ENCODE measurements at regions not wholly inside any gene's neighbourhood (a gene's known extent, or its start where the extent isn't known, plus 50 kb on each side); places are given as distances from the start of the nearest gene placed in this dataset.

- H3K27me3 Mint-ChIP-seq (ENCODE audit: low read depth) = no peaks in the 10 kb centered on the region
- H3K4me1 Mint-ChIP-seq = no peaks in the 10 kb centered on the region
- H3K27ac Mint-ChIP-seq = no peak overlapping the region
- no peaks in the 10 kb centered on the region for H3K9me3 Mint-ChIP-seq
- no peak for TF ChIP-seq CTCF (IDR thresholded peaks at IDR 0.05; ENCODE audit: unreplicated experiment)
- DNase-seq (ENCODE audit: low spot score in 2 of 2, unreplicated experiment in 2 of 2) = no peak
- no peaks in the 10 kb centered on the region for H3K36me3 Mint-ChIP-seq
- no peak overlapping the region for H3K4me3 Mint-ChIP-seq
Measured at GRCh38 chr18:52200921-52201663, 138.9 kb upstream of the DCC start.

DNA sequence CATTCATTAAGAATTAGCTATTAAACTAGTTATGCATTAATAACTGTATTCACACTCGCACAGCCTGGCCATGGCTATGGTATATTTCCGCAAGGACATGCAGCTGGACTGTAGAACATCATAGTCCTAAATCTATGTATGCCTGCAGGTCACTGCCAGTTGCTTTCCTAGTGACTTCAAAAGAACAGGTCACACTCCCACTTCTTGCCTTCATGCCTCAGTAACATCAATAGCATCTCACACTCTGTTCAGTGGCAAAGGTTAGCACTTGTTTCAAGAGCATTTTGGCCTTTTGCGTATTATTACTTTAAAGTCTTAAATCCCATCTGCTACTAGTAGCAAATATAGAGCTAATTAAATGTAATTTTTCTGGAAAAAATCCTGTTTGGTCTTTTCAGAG is 131.4 kb upstream of the DCC start:
- H3K27ac Mint-ChIP-seq = no peak overlapping the region
- peaks cover 2% of the 10 kb centered on the region for H3K4me1 Mint-ChIP-seq
- no peaks in the 10 kb centered on the region for H3K9me3 Mint-ChIP-seq
- no peak overlapping the region for H3K4me3 Mint-ChIP-seq
- DNase-seq (ENCODE audit: low spot score in 2 of 2, unreplicated experiment in 2 of 2) = no peak
- no peak for TF ChIP-seq CTCF (IDR thresholded peaks at IDR 0.05; ENCODE audit: unreplicated experiment)
- H3K36me3 Mint-ChIP-seq = no peaks in the 10 kb centered on the region
- H3K27me3 Mint-ChIP-seq (ENCODE audit: low read depth) = peaks cover 10% of the 10 kb centered on the region

GRCh38 chr18:52216109-52216508 is 123.9 kb upstream of the DCC start:
- H3K4me1 Mint-ChIP-seq = no peaks in the 10 kb centered on the region
- no peak for TF ChIP-seq CTCF (IDR thresholded peaks at IDR 0.05; ENCODE audit: unreplicated experiment)
- no peaks in the 10 kb centered on the region for H3K9me3 Mint-ChIP-seq
- no peak overlapping the region for H3K4me3 Mint-ChIP-seq
- H3K27me3 Mint-ChIP-seq (ENCODE audit: low read depth) = peaks cover 9% of the 10 kb centered on the region
- no peaks in the 10 kb centered on the region for H3K36me3 Mint-ChIP-seq
- no peak overlapping the region for H3K27ac Mint-ChIP-seq
- no peak for DNase-seq (ENCODE audit: low spot score in 2 of 2, unreplicated experiment in 2 of 2)

GRCh38 chr18:52216666-52217065 is 123.3 kb upstream of the DCC start:
- H3K36me3 Mint-ChIP-seq = no peaks in the 10 kb centered on the region
- no peaks in the 10 kb centered on the region for H3K9me3 Mint-ChIP-seq
- no peak for DNase-seq (ENCODE audit: low spot score in 2 of 2, unreplicated experiment in 2 of 2)
- H3K4me3 Mint-ChIP-seq = no peak overlapping the region
- peaks cover 6% of the 10 kb centered on the region for H3K27me3 Mint-ChIP-seq (ENCODE audit: low read depth)
- no peaks in the 10 kb centered on the region for H3K4me1 Mint-ChIP-seq
- H3K27ac Mint-ChIP-seq = no peak overlapping the region
- TF ChIP-seq CTCF (IDR thresholded peaks at IDR 0.05; ENCODE audit: unreplicated experiment) = no peak

GRCh38 chr18:52219102-52219501 is 120.9 kb upstream of the DCC start:
- no peaks in the 10 kb centered on the region for H3K4me1 Mint-ChIP-seq
- H3K9me3 Mint-ChIP-seq = no peaks in the 10 kb centered on the region
- DNase-seq (ENCODE audit: low spot score in 2 of 2, unreplicated experiment in 2 of 2) = no peak
- peaks cover 14% of the 10 kb centered on the region for H3K27me3 Mint-ChIP-seq (ENCODE audit: low read depth)
- TF ChIP-seq CTCF (IDR thresholded peaks at IDR 0.05; ENCODE audit: unreplicated experiment) = no peak
- H3K4me3 Mint-ChIP-seq = no peak overlapping the region
- no peak overlapping the region for H3K27ac Mint-ChIP-seq
- H3K36me3 Mint-ChIP-seq = no peaks in the 10 kb centered on the region

Data from mesothelial cell of epicardium (in vitro differentiated cells).